IMR-90 (cell line): ENCODE measurements at regions not wholly inside any gene's neighbourhood (a gene's known extent, or its start where the extent isn't known, plus 50 kb on each side); places are given as distances from the start of the nearest gene placed in this dataset.

Experiments used
- ATAC-seq: fragments of 200-7000 bp; cut with Tn5 transposase; 2 replicates; pipeline ENCODE4 v1.9.1; 2020; ENCODE audit warnings: low read depth, mild to moderate bottlenecking, moderate library complexity
- BruUV-seq: library from RNA; stranded (reverse); fragments of 400-500 nt; replicated peaks from 2 replicates; lab custom pipeline; 2021; lab: Mats Ljungman, UMichigan
- CTCF ChIA-PET: fragments of 300-600 bp; formaldehyde crosslinking; extraction: SDS; loops from one replicate; lab custom pipeline; 2021; ENCODE audit warnings: antibody characterized with exemption; lab: Yijun Ruan, JAX
- POLR2A ChIA-PET: fragments of 300-600 bp; sonication (Branson Sonifier 250); formaldehyde crosslinking; loops from one replicate; lab custom pipeline; 2022; ENCODE audit warnings: antibody characterized with exemption; ENCODE audit not compliant: unreplicated experiment; lab: Charles Lee
- DNase-seq: peaks from one replicate; pipeline ENCODE4 v3.0.0; 2013
- H2AFZ ChIP-seq: replicated peaks from 2 replicates; pipeline ENCODE3; 2013; ENCODE audit warnings: low read length, mild to moderate bottlenecking; ENCODE audit not compliant: poor library complexity
- H2AK5ac ChIP-seq: 2 replicates; pipeline ENCODE4 v1.6.1; 2013; ENCODE audit warnings: low read depth, low read length, inconsistent platforms
- H2AK9ac ChIP-seq: replicated peaks from 2 replicates; pipeline ENCODE3; 2013; ENCODE audit warnings: mild to moderate bottlenecking, low read depth, low read length, moderate library complexity; ENCODE audit not compliant: poor library complexity
- H2BK120ac ChIP-seq: 2 replicates; pipeline ENCODE4 v1.6.1; 2013; ENCODE audit warnings: low read depth, low read length, inconsistent platforms
- H2BK15ac ChIP-seq: 3 replicates; pipeline ENCODE4 v1.6.1; 2013; ENCODE audit warnings: low read depth, low read length, inconsistent platforms
- H2BK20ac ChIP-seq: 2 replicates; pipeline ENCODE4 v1.6.1; 2013; ENCODE audit warnings: low read depth, mild to moderate bottlenecking, inconsistent platforms, low read length, moderate library complexity
- H2BK5ac ChIP-seq: 2 replicates; pipeline ENCODE4 v1.6.1; 2013; ENCODE audit warnings: mild to moderate bottlenecking, low read depth, low read length, inconsistent platforms; ENCODE audit not compliant: poor library complexity, severe bottlenecking
- H3K14ac ChIP-seq: replicated peaks from 2 replicates; pipeline ENCODE4 v1.6.1; 2013; ENCODE audit warnings: low read depth, low read length, inconsistent platforms
- H3K18ac ChIP-seq: 2 replicates; pipeline ENCODE4 v1.6.1; 2013; ENCODE audit warnings: low read depth, low read length, control low read depth
- H3K23ac ChIP-seq: 2 replicates; pipeline ENCODE4 v1.6.1; 2013; ENCODE audit warnings: low read depth, low read length, inconsistent platforms
- H3K27ac ChIP-seq: 2 replicates; pipeline ENCODE4 v1.5.1; 2013; ENCODE audit warnings: mild to moderate bottlenecking, control low read depth, low read length; ENCODE audit not compliant: insufficient read depth
- H3K27me3 ChIP-seq: 2 replicates; pipeline ENCODE4 v1.6.1; 2013; ENCODE audit warnings: low read length; ENCODE audit not compliant: control insufficient read depth, insufficient read depth
- H3K36me3 ChIP-seq: 2 replicates; pipeline ENCODE4 v1.6.1; 2013; ENCODE audit warnings: low read length, mixed read lengths; ENCODE audit not compliant: control insufficient read depth, insufficient read depth
- H3K4ac ChIP-seq: 2 replicates; pipeline ENCODE4 v1.6.1; 2013; ENCODE audit warnings: low read depth, low read length, inconsistent platforms
- H3K4me1 ChIP-seq: 2 replicates; pipeline ENCODE4 v1.6.1; 2013; ENCODE audit warnings: low read length, mixed read lengths; ENCODE audit not compliant: control insufficient read depth, insufficient read depth
- H3K4me2 ChIP-seq: 2 replicates; pipeline ENCODE4 v1.6.1; 2013; ENCODE audit warnings: low read depth, mild to moderate bottlenecking, control low read depth, low read length, moderate library complexity
- H3K4me3 ChIP-seq: 2 replicates; pipeline ENCODE4 v1.5.1; 2013; ENCODE audit warnings: low read depth, mild to moderate bottlenecking, control low read depth, low read length, moderate library complexity; ENCODE audit not compliant: insufficient read depth
- H3K56ac ChIP-seq: 2 replicates; pipeline ENCODE4 v1.6.1; 2013; ENCODE audit warnings: low read length, inconsistent platforms; ENCODE audit not compliant: insufficient read depth; ENCODE audit errors: extremely low read depth
- H3K79me1 ChIP-seq, 2 experiments: 2 replicates each; pipeline ENCODE4 v1.6.1; 2013; ENCODE audit warnings: low read length in 2 of 2, inconsistent platforms in 1 of 2, low read depth in 1 of 2
- H3K9ac ChIP-seq: 2 replicates; pipeline ENCODE4 v1.6.1; 2013; ENCODE audit warnings: low read depth, low read length, control low read depth
- H3K9me1 ChIP-seq: 2 replicates; pipeline ENCODE4 v1.6.1; 2013; ENCODE audit warnings: low read length, inconsistent platforms; ENCODE audit not compliant: insufficient read depth
- H3K9me3 ChIP-seq: 2 replicates; pipeline ENCODE4 v1.6.1; 2013; ENCODE audit warnings: low read length; ENCODE audit not compliant: control insufficient read depth, insufficient read depth
- H4K20me1 ChIP-seq: 2 replicates; pipeline ENCODE4 v1.6.1; 2013; ENCODE audit warnings: low read length, inconsistent platforms; ENCODE audit not compliant: insufficient read depth
- H4K5ac ChIP-seq: 2 replicates; pipeline ENCODE4 v1.6.1; 2013; ENCODE audit warnings: mild to moderate bottlenecking, low read depth, low read length, control low read depth
- H4K8ac ChIP-seq, 2 experiments: 2 replicates each; pipeline ENCODE4 v1.6.1; 2013; ENCODE audit warnings: low read depth in 2 of 2, low read length in 2 of 2, control low read depth in 1 of 2, inconsistent platforms in 1 of 2
- H4K91ac ChIP-seq: 2 replicates; pipeline ENCODE4 v1.6.1; 2013; ENCODE audit warnings: low read depth, low read length, inconsistent platforms; ENCODE audit not compliant: insufficient read depth
- CTCF ChIP-seq: conservative IDR thresholded peaks from 2 replicates; pipeline ENCODE4 v1.5.1; 2012; ENCODE audit warnings: mild to moderate bottlenecking, low read depth, low read length, improper control_type of control experiment
- FOS ChIP-seq: fragments of 150-350 bp; IDR thresholded peaks from 2 replicates; pipeline ENCODE4 v1.6.1; 2016; ENCODE audit warnings: low read depth, low read length
- MAFK ChIP-seq: IDR thresholded peaks from 2 replicates; pipeline ENCODE4 v1.6.1; 2012; ENCODE audit warnings: low read depth, low read length, improper control_type of control experiment
- MAZ ChIP-seq: IDR thresholded peaks from 2 replicates; pipeline ENCODE4 v1.6.1; 2012; ENCODE audit warnings: low read depth, mild to moderate bottlenecking, low read length, improper control_type of control experiment, moderate library complexity, borderline replicate concordance
- POLR2A ChIP-seq: IDR thresholded peaks from 2 replicates; pipeline ENCODE4 v1.6.1; 2012; ENCODE audit warnings: mild to moderate bottlenecking, low read depth, low read length
- RCOR1 ChIP-seq: IDR thresholded peaks from 2 replicates; pipeline ENCODE4 v1.6.1; 2012; ENCODE audit warnings: mild to moderate bottlenecking, low read length, improper control_type of control experiment; ENCODE audit not compliant: insufficient replicate concordance
- RFX5 ChIP-seq: IDR thresholded peaks from 2 replicates; pipeline ENCODE4 v1.8.0; 2012; ENCODE audit warnings: low read depth, mild to moderate bottlenecking, low read length, moderate library complexity
- WGBS, 2 experiments: methylation state at CpG; one replicate each; pipeline versions ENCODE4 v1.1.5 to v1.1.7; 2013; ENCODE audit warnings: missing lambda C conversion rate in 2 of 2; ENCODE audit not compliant: insufficient read length in 1 of 2; ENCODE audit errors: extremely low coverage in 2 of 2; 5-methylcytosine and 5-hydroxymethylcytosine counted together
- dilution Hi-C: fragments of 300-500 bp; cut with HindIII; formaldehyde crosslinking; loops from one replicate; pipeline ENCODE4 v1.14.3; 2018; ENCODE audit warnings: low sequenced_read_pairs; ENCODE audit not compliant: unreplicated experiment
- in situ Hi-C: fragments of 300-500 bp; cut with MboI; formaldehyde crosslinking; loops from 3 replicates; pipeline ENCODE4 v1.14.3; 2019; ENCODE audit warnings: low sequenced_read_pairs, inconsistent platforms, mixed read lengths
- intact Hi-C: fragments of 100-400 bp; cut with micrococcal nuclease; formaldehyde crosslinking; loops from 2 replicates; pipeline ENCODE4 v1.10.0; 2022

GRCh38 chr11:116309446-116309845 lies 463.3 kb downstream of the BUD13 start:
- Histone ChIP-seq H4K91ac (no peak overlapping the region), H3K4me2 (no peak overlapping the region), H3K23ac (no peak overlapping the region), H4K8ac (no peak overlapping the region), H2BK120ac (no peak overlapping the region), H3K14ac (no peak overlapping the region), H4K5ac (no peak overlapping the region), H2BK20ac (no peak overlapping the region), H3K4ac (no peak overlapping the region), H2AK5ac (no peak overlapping the region), H3K36me3 (no peaks in the 10 kb centered on the region), H3K9me3 (no peaks in the 10 kb centered on the region), H3K4me3 (no peak overlapping the region), H3K18ac (no peak overlapping the region), H3K79me1 (no peaks in the 10 kb centered on the region), H3K9me1 (no peaks in the 10 kb centered on the region; the same call in 1 of the 2 replicates), H2BK15ac (no peak overlapping the region), H3K9ac (no peak overlapping the region), H2AK9ac (no peak overlapping the region), H3K27me3 (no peaks in the 10 kb centered on the region), H2BK5ac (no peak overlapping the region), H4K20me1 (no peaks in the 10 kb centered on the region), H3K56ac (no peak overlapping the region), H2AFZ (no peak overlapping the region), H3K4me1 (no peaks in the 10 kb centered on the region), H3K27ac (no peak overlapping the region)
- no peak for DNase-seq
- POLR2A ChIA-PET: no interaction called here
- no peak for ATAC-seq
- CTCF ChIA-PET: no interaction called here
- dilution Hi-C loops: no loop called here
- intact Hi-C loops: no loop called here
- BruUV-seq: no TSS peak
- no CpG with 5 or more reads among the region's 1 CpG for WGBS, 2 experiments
- in situ Hi-C loops: no loop called here
- no peak for TF ChIP-seq RCOR1
- no peak for TF ChIP-seq FOS
- TF ChIP-seq RFX5: no peak
- TF ChIP-seq MAFK: no peak
- TF ChIP-seq MAZ: no peak
- TF ChIP-seq CTCF: no peak
- no peak for TF ChIP-seq POLR2A
